Pancreas (tissue), 10 donors: ENCODE measurements at regions not wholly inside any gene's neighbourhood (a gene's known extent, or its start where the extent isn't known, plus 50 kb on each side); places are given as distances from the start of the nearest gene placed in this dataset.
"Not testable (repeated sequence)": the region's sequence is repeated elsewhere in the genome, so short reads cannot be mapped to it uniquely, and the experiment has no call there.

Source experiments
- ATAC-seq, 4 donors: fragments of 200-7000 bp; cut with Tn5 transposase; one replicate each; pipeline versions ENCODE4 v1.8.0 to v1.9.1; 2020; ENCODE audit warnings: mild to moderate bottlenecking in 4 of 4, moderate library complexity in 4 of 4
- DNase-seq, 6 donors: peaks; one replicate each; pipeline ENCODE4 v3.0.0-alpha.2; 2020
- FAIRE-seq: peaks from 2 replicates; lab custom pipeline; 2012; peaks lifted over from hg19 to GRCh38; lab: Jason Lieb, UNC
- H3K27ac ChIP-seq, 4 donors: fragments of 200-600 bp; sonication (generic); 1 replicate in 3 of 4; 2 replicates in 1 of 4; pipeline versions ENCODE4 v1.5.0 to v1.8.0; 2020
- H3K27me3 ChIP-seq, 4 donors: fragments of 200-600 bp; one replicate each; pipeline ENCODE4 v1.8.0; 2021
- H3K36me3 ChIP-seq, 3 donors: fragments of 200-600 bp; sonication (generic) in 1 of 3; one replicate each; pipeline versions ENCODE4 v1.5.0 to v1.8.0; 2020 to 2021
- H3K4me1 ChIP-seq, 3 donors: fragments of 200-600 bp; one replicate each; pipeline ENCODE4 v1.8.0; 2021
- H3K4me3 ChIP-seq, 4 donors: fragments of 200-600 bp; sonication (generic) in 2 of 4; one replicate each; pipeline versions ENCODE4 v1.5.0 to v1.8.0; 2020 to 2021
- H3K9me3 ChIP-seq, 4 donors: fragments of 200-600 bp; one replicate each; pipeline ENCODE4 v1.8.0; 2021
- WGBS, 2 donors: extraction: QIAGEN DNeasy Blood & Tissue Kit; methylation state at CpG; one replicate each; pipeline ENCODE4 v1.1.7; 2013; 5-methylcytosine and 5-hydroxymethylcytosine counted together
- intact Hi-C, 3 donors: fragments of 100-400 bp; cut with DNase I; formaldehyde crosslinking; loops; one replicate each; pipeline versions ENCODE4 v1.11.1 to v1.14.2; 2022
- TF ChIP-seq, protein P1 (sequence below), 4 donors: fragments of 200-600 bp; sonication (generic) in 3 of 4; IDR thresholded peaks; one replicate each; pipeline versions ENCODE4 v1.5.0 to v1.8.0; 2021; ENCODE audit warnings: antibody characterized with exemption in 4 of 4
- donor health status: healthy with polysubstance abuse.
- donor health status: DM: no; HTN: no; CAD: no; lungs with moderate emphysema.
- donor health status: DM: no; HTN: no; CAD: no.
- donor health status: control.
- donor health status: control.
- donor health status: Bipolar disorder and iron deficiency.
- donor health status: DM: yes; HTN: yes; CAD: no.
- donor health status: DM: no; HTN: no; CAD: no.
- donor health status: DM: no; HTN: no; CAD: no.
- donor health status: DM: yes; HTN: yes; CAD: no.

DNA sequence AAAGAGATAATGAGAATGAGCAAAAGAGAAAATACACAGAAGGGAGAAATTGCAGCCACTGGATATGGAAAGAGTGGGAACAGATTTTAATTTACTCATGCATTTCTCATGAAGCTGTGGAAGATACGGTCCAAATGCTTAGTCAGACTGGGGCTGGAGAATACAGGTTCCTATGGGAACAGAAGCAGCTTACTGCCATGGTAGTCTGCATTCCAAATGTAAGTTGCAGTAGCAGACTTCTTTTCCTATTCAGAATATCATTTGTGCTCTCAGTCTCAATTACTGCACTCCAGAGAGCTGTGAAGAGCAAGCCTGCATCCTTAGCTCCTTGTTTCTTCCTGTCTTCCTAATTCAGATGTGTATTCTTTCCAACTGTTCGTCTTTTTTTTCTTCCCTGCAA lies 190.8 kb upstream of the TMEM196 start:
- no peak overlapping the region for H3K4me3 ChIP-seq
- H3K9me3 ChIP-seq = no peaks in the 10 kb centered on the region
- WGBS, 2 donors = 61 to 72% methylated on average over 2 of the region's 2 CpGs
- intact Hi-C loops = no loop called here
- no peak for DNase-seq
- TF ChIP-seq, protein P1, sequence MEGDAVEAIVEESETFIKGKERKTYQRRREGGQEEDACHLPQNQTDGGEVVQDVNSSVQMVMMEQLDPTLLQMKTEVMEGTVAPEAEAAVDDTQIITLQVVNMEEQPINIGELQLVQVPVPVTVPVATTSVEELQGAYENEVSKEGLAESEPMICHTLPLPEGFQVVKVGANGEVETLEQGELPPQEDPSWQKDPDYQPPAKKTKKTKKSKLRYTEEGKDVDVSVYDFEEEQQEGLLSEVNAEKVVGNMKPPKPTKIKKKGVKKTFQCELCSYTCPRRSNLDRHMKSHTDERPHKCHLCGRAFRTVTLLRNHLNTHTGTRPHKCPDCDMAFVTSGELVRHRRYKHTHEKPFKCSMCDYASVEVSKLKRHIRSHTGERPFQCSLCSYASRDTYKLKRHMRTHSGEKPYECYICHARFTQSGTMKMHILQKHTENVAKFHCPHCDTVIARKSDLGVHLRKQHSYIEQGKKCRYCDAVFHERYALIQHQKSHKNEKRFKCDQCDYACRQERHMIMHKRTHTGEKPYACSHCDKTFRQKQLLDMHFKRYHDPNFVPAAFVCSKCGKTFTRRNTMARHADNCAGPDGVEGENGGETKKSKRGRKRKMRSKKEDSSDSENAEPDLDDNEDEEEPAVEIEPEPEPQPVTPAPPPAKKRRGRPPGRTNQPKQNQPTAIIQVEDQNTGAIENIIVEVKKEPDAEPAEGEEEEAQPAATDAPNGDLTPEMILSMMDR (IDR thresholded peaks at IDR 0.05) = no peak
- H3K36me3 ChIP-seq = no peaks in the 10 kb centered on the region
- no peak overlapping the region for H3K27ac ChIP-seq
- no peak for FAIRE-seq
- no peaks in the 10 kb centered on the region for H3K4me1 ChIP-seq
- ATAC-seq = peak in 1 of 4 donors; percentile 46
- no peaks in the 10 kb centered on the region for H3K27me3 ChIP-seq

DNA sequence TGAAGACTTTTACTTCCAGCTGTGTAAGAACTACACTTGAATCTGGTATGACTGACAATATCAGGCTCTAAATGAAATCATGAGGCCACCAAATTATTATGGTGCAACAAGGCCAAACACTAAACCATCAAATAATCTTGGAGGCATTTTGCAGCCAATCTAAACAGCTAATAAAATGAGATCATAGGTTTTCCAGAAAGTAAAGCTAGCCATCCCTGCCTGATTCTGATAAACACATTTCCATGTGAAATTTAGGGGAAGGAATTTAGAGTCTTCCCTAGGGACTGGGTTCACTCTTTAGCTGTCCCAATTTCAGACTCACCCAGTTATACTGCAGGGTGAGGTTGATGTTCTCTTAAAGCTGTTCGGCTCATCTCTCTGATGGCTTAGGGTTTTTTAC lies 190.3 kb upstream of the TMEM196 start:
- no peaks in the 10 kb centered on the region for H3K4me1 ChIP-seq
- 92 to 95% methylated on average over 1 of the region's 1 CpG for WGBS, 2 donors
- ATAC-seq = no peak

DNA sequence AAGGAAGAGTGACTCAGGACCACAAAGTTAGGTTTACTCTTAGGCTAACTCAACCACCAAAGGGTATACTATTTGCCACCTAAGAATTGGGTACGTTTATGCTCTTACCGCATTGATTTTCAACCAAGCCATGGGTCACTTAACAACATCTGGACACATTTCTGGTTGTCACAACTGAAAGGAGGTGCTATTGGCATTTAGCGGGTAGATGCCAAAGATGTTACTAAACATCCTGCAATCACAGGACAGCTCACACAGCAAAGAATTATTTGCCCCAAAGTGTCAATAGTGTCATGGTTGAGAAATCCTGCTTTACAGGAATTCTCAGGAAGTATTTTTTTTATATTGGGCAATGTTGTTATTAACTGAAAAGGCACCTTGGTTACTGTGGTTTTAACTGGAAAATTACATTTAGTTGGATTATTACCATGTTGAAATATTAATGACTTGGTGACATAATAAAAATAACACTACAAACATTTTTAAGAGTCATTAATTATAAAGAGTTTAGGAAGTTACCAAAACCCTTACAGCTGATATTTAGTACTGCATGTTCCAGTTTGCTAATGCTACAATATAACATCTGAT lies 185.0 kb upstream of the TMEM196 start:
- intact Hi-C loops = no loop called here
- no peaks in the 10 kb centered on the region for H3K9me3 ChIP-seq
- DNase-seq (no peak), ATAC-seq (peak in 1 of 4 donors; percentile 60), FAIRE-seq (no peak)
- 80 to 81% methylated on average over 3 of the region's 3 CpGs for WGBS, 2 donors
- no peak overlapping the region for H3K27ac ChIP-seq
- TF ChIP-seq, protein P1 (IDR thresholded peaks at IDR 0.05) = no peak
- no peaks in the 10 kb centered on the region for H3K36me3 ChIP-seq
- H3K27me3 ChIP-seq = no peaks in the 10 kb centered on the region
- H3K4me3 ChIP-seq = no peak overlapping the region
- H3K4me1 ChIP-seq = no peaks in the 10 kb centered on the region

More for the DNA sequence above, 190.3 kb upstream of the TMEM196 start:
- DNase-seq = no peak
- Histone ChIP-seq H3K27me3 (no peaks in the 10 kb centered on the region), H3K27ac (no peak overlapping the region), H3K4me3 (no peak overlapping the region), H3K36me3 (no peaks in the 10 kb centered on the region), H3K9me3 (no peaks in the 10 kb centered on the region)
- intact Hi-C loops = no loop called here
- TF ChIP-seq, protein P1 (IDR thresholded peaks at IDR 0.05) = no peak
- FAIRE-seq = no peak

- intact Hi-C loops = no loop called here
- no peak for FAIRE-seq
Measured at GRCh38 chr7:19957664-19958063, 184.2 kb upstream of the TMEM196 start.

GRCh38 chr7:19954166-19954565 lies 180.7 kb upstream of the TMEM196 start:
- FAIRE-seq, H3K4me1 ChIP-seq, H3K27ac ChIP-seq, H3K36me3 ChIP-seq, H3K27me3 ChIP-seq, DNase-seq, intact Hi-C loops, ATAC-seq, H3K9me3 ChIP-seq, H3K4me3 ChIP-seq: not testable (repeated sequence)
- 72 to 81% methylated on average over 7 of the region's 7 CpGs for WGBS, 2 donors

More at GRCh38 chr7:19957664-19958063, 184.2 kb upstream of the TMEM196 start:
- H3K4me3 ChIP-seq = no peak overlapping the region
- H3K36me3 ChIP-seq = no peaks in the 10 kb centered on the region
- H3K27me3 ChIP-seq = no peaks in the 10 kb centered on the region
- DNase-seq = no peak
- TF ChIP-seq, protein P1 (IDR thresholded peaks at IDR 0.05) = no peak
- 87 to 91% methylated on average over 1 of the region's 1 CpG for WGBS, 2 donors
- no peak overlapping the region for H3K27ac ChIP-seq
- no peaks in the 10 kb centered on the region for H3K4me1 ChIP-seq
- ATAC-seq = no peak
- no peaks in the 10 kb centered on the region for H3K9me3 ChIP-seq

DNA sequence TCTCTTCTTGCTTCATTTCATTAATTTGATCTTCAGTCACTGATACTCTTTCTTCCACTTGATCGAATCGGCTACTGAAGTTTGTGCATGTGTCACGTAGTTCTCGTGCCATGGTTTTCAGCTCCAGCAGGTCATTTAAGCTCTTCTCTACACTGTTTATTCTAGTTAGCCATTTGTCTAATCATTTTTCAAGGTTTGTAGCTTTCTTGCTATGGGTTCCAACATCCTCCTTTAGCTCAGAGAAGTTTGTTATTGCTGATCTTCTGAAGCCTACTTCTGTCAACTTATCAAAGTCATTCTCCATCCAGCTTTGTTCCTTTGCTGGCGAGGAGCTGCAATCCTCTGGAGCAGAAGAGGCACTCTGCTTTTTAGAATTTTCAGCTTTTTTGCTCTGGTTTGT lies 180.0 kb upstream of the TMEM196 start:
- intact Hi-C loops, DNase-seq, H3K27me3 ChIP-seq, ATAC-seq, FAIRE-seq, H3K4me3 ChIP-seq, H3K27ac ChIP-seq, H3K4me1 ChIP-seq, H3K36me3 ChIP-seq, H3K9me3 ChIP-seq: not testable (repeated sequence)
- WGBS, 2 donors = 86 to 95% methylated on average over 5 of the region's 5 CpGs
